ENCODE measurements at regions not wholly inside any gene's neighbourhood (a gene's known extent, or its start where the extent isn't known, plus 50 kb on each side); places are given as distances from the start of the nearest gene placed in this dataset.

DNA sequence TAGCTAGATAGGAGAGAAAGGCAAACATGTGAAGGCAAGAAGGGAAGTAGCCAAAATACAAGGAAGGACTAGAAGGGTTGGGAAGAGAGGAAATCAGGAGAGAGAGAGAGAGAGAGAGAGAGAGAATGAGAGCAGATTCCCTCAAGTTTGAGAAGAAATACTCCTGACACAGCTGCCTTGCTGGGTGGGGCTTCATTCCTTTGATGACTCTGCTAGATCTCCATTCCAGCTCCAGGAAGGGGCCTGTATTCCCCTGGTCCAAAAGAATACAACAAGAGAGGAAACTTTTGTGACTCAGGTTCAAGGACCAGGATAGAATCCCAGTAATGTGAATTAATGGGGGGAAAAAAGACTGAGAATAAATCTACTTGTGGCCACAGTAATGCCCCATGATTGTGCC is 62.9 kb upstream of the SPON1 start:
- ChIA-PET CTCF (interaction anchor here (0.9 to 1.2 kb wide), 2 partner anchors 124 to 127 kb away, joined by 3 read pairs; no protein-coding TSS in a partner anchor), POLR2A (no interaction called here)
- no peaks in the 10 kb centered on the region for H3K36me3 Mint-ChIP-seq
- TF ChIP-seq, protein P1, sequence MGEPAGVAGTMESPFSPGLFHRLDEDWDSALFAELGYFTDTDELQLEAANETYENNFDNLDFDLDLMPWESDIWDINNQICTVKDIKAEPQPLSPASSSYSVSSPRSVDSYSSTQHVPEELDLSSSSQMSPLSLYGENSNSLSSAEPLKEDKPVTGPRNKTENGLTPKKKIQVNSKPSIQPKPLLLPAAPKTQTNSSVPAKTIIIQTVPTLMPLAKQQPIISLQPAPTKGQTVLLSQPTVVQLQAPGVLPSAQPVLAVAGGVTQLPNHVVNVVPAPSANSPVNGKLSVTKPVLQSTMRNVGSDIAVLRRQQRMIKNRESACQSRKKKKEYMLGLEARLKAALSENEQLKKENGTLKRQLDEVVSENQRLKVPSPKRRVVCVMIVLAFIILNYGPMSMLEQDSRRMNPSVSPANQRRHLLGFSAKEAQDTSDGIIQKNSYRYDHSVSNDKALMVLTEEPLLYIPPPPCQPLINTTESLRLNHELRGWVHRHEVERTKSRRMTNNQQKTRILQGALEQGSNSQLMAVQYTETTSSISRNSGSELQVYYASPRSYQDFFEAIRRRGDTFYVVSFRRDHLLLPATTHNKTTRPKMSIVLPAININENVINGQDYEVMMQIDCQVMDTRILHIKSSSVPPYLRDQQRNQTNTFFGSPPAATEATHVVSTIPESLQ (CRISPR knock-in tag; IDR thresholded peaks at IDR 0.05): no peak
- no peak for TF ChIP-seq ZNF671 (CRISPR knock-in tag; IDR thresholded peaks at IDR 0.05)
- TF ChIP-seq RORB (CRISPR knock-in tag; IDR thresholded peaks at IDR 0.05): no peak
- TF ChIP-seq ETV6 (CRISPR knock-in tag; IDR thresholded peaks at IDR 0.05): no peak
- TF ChIP-seq, protein P2, sequence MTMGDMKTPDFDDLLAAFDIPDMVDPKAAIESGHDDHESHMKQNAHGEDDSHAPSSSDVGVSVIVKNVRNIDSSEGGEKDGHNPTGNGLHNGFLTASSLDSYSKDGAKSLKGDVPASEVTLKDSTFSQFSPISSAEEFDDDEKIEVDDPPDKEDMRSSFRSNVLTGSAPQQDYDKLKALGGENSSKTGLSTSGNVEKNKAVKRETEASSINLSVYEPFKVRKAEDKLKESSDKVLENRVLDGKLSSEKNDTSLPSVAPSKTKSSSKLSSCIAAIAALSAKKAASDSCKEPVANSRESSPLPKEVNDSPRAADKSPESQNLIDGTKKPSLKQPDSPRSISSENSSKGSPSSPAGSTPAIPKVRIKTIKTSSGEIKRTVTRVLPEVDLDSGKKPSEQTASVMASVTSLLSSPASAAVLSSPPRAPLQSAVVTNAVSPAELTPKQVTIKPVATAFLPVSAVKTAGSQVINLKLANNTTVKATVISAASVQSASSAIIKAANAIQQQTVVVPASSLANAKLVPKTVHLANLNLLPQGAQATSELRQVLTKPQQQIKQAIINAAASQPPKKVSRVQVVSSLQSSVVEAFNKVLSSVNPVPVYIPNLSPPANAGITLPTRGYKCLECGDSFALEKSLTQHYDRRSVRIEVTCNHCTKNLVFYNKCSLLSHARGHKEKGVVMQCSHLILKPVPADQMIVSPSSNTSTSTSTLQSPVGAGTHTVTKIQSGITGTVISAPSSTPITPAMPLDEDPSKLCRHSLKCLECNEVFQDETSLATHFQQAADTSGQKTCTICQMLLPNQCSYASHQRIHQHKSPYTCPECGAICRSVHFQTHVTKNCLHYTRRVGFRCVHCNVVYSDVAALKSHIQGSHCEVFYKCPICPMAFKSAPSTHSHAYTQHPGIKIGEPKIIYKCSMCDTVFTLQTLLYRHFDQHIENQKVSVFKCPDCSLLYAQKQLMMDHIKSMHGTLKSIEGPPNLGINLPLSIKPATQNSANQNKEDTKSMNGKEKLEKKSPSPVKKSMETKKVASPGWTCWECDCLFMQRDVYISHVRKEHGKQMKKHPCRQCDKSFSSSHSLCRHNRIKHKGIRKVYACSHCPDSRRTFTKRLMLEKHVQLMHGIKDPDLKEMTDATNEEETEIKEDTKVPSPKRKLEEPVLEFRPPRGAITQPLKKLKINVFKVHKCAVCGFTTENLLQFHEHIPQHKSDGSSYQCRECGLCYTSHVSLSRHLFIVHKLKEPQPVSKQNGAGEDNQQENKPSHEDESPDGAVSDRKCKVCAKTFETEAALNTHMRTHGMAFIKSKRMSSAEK (CRISPR knock-in tag; IDR thresholded peaks at IDR 0.05; ENCODE audit: borderline replicate concordance): no peak
- no peaks in the 10 kb centered on the region for H3K9me3 Mint-ChIP-seq
- no peak overlapping the region for H3K27ac Mint-ChIP-seq
- no peaks in the 10 kb centered on the region for H3K27me3 Mint-ChIP-seq (ENCODE audit: low read depth)
- DNase-seq (ENCODE audit: low spot score) (no peak), ATAC-seq (no peak)
- no peak overlapping the region for H3K4me3 Mint-ChIP-seq
- peaks cover 12% of the 10 kb centered on the region for H3K4me1 Mint-ChIP-seq

GRCh38 chr11:13902523-13902922 is 60.0 kb upstream of the SPON1 start:
- POLR2A ChIA-PET: interaction anchor here (0.6 kb wide), 1 partner anchor 148 kb away, joined by 5 read pairs; no protein-coding TSS in a partner anchor
- no peak for TF ChIP-seq FOXK1 (CRISPR knock-in tag; IDR thresholded peaks at IDR 0.05)
- TF ChIP-seq, protein P3, sequence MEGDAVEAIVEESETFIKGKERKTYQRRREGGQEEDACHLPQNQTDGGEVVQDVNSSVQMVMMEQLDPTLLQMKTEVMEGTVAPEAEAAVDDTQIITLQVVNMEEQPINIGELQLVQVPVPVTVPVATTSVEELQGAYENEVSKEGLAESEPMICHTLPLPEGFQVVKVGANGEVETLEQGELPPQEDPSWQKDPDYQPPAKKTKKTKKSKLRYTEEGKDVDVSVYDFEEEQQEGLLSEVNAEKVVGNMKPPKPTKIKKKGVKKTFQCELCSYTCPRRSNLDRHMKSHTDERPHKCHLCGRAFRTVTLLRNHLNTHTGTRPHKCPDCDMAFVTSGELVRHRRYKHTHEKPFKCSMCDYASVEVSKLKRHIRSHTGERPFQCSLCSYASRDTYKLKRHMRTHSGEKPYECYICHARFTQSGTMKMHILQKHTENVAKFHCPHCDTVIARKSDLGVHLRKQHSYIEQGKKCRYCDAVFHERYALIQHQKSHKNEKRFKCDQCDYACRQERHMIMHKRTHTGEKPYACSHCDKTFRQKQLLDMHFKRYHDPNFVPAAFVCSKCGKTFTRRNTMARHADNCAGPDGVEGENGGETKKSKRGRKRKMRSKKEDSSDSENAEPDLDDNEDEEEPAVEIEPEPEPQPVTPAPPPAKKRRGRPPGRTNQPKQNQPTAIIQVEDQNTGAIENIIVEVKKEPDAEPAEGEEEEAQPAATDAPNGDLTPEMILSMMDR (IDR thresholded peaks at IDR 0.05): no peak
- no peak for TF ChIP-seq KAT7 (CRISPR knock-in tag; IDR thresholded peaks at IDR 0.05; ENCODE audit: borderline replicate concordance)
- no peak for TF ChIP-seq GRHL2 (CRISPR knock-in tag; IDR thresholded peaks at IDR 0.05; ENCODE audit: insufficient replicate concordance, severe bottlenecking)
- TF ChIP-seq SMAD4 (CRISPR knock-in tag; IDR thresholded peaks at IDR 0.05): no peak
- TF ChIP-seq USF1 (CRISPR knock-in tag; IDR thresholded peaks at IDR 0.05): no peak
- TF ChIP-seq ZNF219 (CRISPR knock-in tag; IDR thresholded peaks at IDR 0.05; ENCODE audit: borderline replicate concordance): no peak
- TF ChIP-seq CBFB (CRISPR knock-in tag; IDR thresholded peaks at IDR 0.05; ENCODE audit: low read depth): no peak
- DNase-seq (ENCODE audit: low spot score): no peak
- no peak overlapping the region for H3K27ac Mint-ChIP-seq
- no peak overlapping the region for H3K4me3 Mint-ChIP-seq
- no peak for ATAC-seq
- H3K27me3 Mint-ChIP-seq (ENCODE audit: low read depth): no peaks in the 10 kb centered on the region
- CTCF ChIA-PET: no interaction called here
- H3K36me3 Mint-ChIP-seq: 0 out of 2 replicates have a peak, but pooled peaks cover 2% of the 10 kb centered on the region
- peaks cover 9% of the 10 kb centered on the region for H3K4me1 Mint-ChIP-seq
- peaks cover 12% of the 10 kb centered on the region for H3K9me3 Mint-ChIP-seq

GRCh38 chr11:13905137-13905781 is 57.3 kb upstream of the SPON1 start:
- Mint-ChIP-seq H3K27ac (no peak overlapping the region), H3K4me3 (no peak overlapping the region), H3K4me1 (0 out of 2 replicates have a peak, but pooled peaks cover 3% of the 10 kb centered on the region), H3K9me3 (peaks cover 25% of the 10 kb centered on the region), H3K36me3 (0 out of 2 replicates have a peak, but pooled peaks cover 2% of the 10 kb centered on the region), H3K27me3 (ENCODE audit: low read depth) (no peaks in the 10 kb centered on the region)
- ChIA-PET CTCF (no interaction called here), POLR2A (no interaction called here)
- DNase-seq (ENCODE audit: low spot score) (no peak), ATAC-seq (no peak)
- TF ChIP-seq STAT6 (CRISPR knock-in tag; conservative IDR thresholded peaks at IDR 0.05; ENCODE audit: low read depth) (no peak), PRDM15 (CRISPR knock-in tag; IDR thresholded peaks at IDR 0.05) (no peak)
